AG20443 (cell line): ENCODE measurements at regions not wholly inside any gene's neighbourhood (a gene's known extent, or its start where the extent isn't known, plus 50 kb on each side); places are given as distances from the start of the nearest gene placed in this dataset.
"Not testable (repeated sequence)": the region's sequence is repeated elsewhere in the genome, so short reads cannot be mapped to it uniquely, and the experiment has no call there.

ENCODE experiments used
- DNase-seq: peaks from one replicate; pipeline ENCODE4 v3.0.0; 2012; ENCODE audit warnings: low spot score, mixed read lengths

DNA sequence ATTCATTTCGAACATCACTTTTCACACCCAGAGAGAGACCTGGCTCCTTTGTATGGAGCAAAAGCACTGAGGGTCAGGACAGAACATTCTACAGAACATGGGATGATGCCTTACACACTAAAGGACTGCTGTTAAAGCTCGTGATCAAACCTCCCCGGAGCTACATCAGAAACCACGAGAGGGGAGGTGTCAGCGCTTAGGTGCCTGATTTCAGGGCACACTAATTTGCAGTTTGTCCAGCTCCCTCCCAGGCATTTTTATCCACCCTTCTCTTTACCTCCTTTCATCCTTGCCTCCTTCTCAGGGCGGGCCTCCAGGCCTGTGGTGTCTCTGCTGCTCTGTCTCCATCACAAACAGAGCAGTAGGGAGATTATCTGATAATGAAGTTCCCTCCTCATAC is 127.5 kb downstream of the VPREB1 start:
- no peak for DNase-seq

DNA sequence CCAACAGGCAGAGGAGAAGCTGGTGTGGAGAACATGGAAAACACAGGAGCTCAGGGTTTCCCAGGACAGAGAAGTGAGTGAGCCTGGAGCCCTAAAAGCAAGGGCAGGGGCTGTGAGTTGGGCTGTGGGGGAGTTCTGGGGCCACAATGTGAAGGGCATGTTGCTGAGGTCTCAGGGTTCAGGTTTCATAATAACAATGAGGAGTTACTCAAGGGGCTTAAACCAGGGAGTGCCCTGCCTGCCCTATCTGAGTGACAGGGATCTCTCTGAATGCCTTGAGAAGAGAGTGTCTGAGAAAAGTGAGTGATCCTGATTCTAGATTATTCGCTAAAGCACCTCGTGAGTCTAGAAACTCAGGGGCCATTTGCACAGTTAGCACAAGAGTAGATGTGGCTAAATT is 129.6 kb downstream of the VPREB1 start:
- no peak for DNase-seq

DNA sequence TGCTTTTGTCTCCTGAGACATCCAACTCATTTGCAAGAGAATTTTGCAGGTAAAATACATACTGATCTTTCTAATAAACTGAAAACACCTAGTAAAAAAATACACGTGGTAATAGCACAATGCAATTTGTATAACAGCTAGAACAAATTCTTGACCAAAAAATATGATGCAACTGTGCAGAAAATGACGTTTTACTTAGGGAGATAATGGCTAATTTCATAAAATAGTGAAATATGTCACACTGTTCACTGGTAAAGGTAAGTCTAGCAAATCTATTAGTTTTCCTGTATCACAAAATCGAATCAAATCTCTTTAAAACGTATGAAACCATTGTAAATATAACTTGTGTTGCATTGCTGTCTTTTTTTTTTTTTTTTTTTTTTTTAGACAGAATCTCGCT is 130.0 kb downstream of the VPREB1 start:
- no peak for DNase-seq

DNA sequence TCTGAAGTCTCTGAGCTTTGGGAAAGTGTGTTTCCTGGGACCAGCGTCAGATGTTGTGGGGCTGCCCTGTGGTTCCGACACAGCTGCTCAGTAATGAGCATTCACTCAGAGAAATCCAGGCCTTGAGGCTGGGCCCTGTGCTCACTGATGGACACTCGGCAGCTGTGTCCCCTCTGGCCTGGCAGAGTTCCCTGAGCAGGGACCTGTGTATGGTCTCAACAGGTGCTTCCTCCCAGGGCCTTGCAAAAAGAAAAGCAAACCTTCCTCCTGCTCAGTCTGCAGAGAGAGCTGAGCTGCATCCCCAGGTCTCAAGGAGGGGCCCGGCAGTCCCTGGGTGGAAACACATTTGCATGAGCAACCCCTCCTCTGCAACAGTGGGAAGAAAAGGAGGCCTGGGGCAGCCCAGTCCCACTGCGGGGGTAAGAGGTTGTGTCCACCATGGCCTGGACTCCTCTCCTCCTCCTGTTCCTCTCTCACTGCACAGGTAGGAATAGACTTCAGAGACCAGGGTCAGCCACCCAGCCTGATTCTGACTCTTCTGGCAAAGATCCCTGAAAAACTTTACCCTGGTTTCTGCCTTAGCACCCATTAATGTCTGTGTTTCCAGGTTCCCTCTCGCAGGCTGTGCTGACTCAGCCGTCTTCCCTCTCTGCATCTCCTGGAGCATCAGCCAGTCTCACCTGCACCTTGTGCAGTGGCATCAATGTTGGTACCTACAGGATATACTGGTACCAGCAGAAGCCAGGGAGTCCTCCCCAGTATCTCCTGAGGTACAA is 131.2 kb downstream of the VPREB1 start:
- no peak for DNase-seq

DNA sequence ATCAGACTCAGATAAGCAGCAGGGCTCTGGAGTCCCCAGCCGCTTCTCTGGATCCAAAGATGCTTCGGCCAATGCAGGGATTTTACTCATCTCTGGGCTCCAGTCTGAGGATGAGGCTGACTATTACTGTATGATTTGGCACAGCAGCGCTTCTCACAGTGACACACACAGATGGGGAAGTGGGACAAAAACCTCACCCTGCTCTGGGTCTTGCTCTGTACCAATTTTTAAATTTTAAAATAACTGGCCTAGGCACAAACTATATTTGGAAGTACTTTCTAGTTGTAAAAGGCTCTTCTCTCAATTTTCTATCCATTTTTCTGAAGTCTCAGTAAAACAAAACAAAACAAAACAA is 131.7 kb downstream of the VPREB1 start:
- no peak for DNase-seq

DNA sequence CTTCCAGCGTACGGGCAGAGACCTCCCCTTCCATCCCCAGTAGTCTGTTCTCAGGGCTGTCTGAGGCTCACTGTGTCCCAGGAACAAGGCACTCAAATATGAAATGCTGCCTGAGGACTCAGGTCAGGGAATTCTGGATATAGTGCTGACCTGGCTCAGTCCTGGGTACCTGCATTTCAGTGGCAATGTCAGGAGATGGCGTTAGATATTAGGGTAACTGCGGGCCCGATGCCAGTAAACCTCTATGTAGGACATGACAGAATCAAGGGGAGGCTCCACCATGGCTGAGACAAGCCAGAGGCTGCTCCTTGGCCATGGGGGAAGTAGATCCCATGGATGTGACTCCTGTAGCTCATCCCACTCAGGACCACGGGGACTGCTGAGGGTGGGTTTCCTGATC is 131.7 kb downstream of the ZNF280B start:
- DNase-seq, result not testable (repeated sequence)

DNA sequence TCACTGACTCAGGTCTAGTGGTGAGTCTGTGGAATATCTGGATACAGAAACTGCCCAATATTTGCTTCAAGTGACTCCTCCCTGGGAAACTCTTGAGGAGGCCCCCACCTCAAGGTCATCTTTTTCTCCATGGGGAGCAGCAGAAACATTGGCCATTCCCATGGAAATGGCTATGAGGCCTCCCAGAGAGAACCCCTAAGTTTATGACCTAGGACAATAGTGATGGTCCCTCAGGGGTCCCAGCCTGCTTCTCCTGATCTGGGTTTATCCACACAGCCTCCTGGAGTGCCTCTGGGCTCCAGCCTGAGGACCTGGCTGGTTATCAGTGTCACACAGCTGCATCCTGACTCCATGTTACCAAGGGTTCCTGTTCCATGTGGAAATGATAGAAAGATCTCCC is 131.2 kb downstream of the ZNF280B start:
- no peak for DNase-seq

DNA sequence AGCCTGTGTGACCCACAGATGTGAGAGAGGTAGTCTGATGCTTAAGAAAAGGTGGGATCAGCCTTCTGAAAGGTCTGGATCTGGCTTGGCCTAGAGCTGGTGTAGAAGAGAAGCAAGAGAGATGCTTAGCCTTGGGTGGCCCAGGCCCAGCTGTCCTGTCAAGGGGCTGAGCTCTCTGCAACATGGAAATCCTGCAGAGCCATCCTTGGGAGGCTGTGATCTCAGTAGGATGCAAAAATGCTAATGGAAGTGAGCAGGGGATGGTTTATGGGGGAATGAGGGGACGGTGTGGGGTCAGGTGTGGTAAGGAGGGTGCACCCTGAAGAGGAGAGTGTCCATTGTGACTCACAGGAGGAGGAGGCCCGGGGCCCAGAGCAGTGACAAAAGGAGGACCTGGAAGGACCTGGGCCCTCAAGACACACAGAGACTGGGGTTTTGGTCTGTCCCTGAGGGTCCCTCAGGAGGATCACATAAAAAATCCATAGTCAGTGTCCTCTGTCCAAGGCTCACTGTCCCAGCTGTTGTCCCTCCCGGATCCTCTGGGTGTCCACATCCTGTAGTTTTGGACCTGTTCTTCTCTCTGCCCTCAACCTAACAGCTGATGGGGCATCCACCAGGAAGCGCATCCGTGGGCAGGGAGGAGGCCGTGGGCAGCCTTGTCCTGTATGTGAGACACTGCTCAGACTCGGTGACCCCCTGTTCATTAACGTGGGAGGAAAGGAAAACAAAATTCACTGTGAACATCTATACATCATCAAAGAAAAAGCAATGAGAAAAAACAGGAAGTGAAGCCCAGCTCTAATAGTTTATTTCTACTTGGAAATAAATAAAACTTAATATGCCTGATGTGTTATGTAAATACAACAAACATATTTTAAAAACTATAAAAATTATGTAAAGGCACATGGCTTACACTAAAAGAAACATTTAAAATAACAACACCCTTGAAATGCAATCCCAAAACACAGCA is 129.8 kb downstream of the ZNF280B start:
- DNase-seq, result no peak

DNA sequence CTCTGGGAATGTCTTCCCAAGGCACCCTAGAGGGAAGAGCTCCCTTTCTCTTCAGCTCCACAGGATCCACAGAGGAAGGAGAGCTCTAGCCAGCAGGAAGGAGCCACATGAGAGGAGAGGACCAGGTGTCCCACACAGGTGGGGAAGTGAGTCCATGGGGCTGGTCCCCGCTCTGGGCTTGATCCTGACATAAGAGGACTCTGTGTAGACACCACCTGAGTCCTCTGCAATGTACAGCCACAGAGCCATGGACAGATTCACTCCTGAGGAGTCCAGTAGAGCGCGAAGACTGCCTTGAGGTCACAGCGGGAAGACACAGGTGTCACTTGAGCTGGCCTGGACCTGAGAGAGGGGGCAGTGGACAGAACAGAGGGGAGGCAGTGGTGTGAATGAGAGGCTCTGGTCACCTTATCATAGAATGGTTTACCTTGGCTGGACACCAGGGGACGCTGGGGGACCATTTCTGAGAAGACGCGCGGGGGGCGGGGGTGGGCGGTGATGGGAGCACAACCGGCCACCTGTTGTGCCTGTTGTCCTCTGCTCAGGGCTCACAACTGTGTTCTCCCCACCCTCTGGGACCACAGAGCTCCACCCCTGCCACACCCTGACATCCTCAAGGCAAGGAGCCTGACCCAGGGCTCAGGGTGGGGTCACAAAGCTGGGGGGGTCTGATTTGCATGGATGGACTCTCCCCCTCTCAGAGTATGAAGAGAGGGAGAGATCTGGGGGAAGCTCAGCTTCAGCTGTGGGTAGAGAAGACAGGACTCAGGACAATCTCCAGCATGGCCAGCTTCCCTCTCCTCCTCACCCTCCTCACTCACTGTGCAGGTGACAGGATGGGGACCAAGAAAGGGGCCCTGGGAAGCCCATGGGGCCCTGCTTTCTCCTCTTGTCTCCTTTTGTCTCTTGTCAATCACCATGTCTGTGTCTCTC is 128.2 kb downstream of the ZNF280B start:
- DNase-seq, result no peak

DNA sequence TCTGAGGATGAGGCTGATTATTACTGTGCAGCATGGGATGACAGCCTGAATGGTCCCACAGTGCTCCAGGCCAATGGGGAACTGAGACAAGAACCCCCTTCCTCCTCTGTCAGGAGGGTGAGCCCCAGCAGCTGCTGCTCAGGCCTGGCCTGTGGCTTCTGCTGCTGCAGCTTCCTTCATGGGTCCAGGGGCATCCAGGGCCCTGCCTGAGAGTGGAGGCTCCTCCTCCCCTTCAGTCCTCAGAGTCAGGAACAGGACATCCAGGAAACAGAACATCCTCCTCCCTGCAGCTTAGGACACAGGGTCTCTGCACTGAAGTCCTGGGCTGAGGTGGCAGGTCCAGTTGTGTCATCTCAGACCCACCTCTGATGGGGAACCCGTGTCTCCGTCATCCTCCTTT is 127.2 kb downstream of the ZNF280B start:
- DNase-seq, result not testable (repeated sequence)

DNA sequence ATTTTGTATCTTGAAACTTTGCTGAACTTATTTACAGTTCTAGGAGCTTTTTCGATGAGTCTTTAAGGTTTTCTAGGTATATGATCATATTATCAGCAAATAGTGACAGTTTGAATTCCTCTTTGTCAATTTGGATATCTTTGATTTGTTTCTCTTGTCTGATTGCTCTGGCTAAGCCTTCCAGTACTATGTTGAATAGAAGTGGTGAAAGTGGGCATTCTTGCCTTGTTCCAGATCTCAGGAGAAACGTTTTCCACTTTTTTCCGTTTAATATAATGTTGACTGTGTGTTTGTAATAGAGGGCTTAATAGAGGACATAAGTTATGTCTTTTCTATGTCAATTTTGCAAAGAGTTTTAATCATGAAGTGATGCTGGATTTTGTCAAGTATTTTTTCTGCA is 124.3 kb downstream of the ZNF280B start:
- DNase-seq, result no peak

DNA sequence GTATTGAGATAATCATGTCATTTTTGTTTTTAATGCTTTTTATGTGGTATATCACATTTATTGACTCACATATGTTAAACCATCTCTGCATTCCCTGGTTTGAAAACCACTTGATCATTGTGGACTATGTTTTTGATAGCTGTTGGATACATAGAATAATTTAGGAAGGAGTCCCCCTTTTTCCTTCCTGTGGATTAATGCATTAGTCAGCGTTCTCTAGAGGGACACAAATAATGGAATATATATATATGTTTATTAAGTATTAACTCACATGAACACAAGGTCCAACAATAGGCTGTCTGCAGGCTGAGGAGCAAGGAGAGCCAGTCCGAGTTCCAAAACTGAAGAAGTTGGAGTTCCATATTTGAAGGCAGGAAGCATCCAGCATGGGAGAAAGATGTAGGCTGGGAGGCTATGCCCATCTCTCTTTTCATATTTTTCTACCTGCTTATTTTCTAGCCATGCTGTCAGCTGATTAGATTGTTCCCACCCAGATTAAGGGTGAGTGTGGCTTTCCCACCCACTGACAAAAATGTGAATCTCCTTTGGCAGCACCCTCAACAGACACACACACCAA is 123.8 kb downstream of the ZNF280B start:
- no peak for DNase-seq

DNA sequence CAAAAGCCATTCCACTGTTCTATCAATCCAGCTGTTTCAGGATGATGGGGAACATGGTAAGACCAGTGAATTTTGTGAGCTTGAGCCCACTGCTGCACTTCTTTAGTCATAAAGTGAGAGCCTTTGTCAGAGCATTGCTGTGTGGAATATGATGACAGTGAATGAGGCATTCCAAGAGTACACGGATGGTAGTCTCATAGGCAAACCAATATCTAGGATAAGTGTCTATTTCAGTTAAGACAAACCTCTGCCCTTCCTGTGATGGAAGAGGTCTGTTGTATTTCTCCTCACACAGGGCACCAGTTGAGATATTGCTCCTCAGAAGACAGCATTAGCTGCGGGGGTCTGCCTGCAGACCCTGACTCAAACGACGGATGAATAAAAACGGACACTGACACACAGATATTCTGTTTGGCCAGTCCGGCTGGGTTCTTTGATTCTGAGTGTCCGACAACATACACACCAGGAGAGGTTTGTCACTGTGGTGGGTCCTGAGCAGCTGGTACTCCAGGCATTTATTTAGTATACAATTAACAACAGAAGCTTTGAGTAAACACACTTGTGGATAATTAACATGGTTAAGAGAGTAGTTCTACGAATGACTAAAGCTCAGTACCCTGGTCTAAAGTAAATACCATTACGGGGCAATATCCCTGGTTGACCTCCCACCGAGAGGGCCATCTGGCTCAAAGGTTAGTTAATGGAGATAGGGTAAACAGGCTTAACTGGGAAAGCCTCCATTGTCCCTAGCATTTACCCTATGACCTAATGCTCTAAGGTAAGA is 121.7 kb downstream of the ZNF280B start:
- DNase-seq, result no peak

DNA sequence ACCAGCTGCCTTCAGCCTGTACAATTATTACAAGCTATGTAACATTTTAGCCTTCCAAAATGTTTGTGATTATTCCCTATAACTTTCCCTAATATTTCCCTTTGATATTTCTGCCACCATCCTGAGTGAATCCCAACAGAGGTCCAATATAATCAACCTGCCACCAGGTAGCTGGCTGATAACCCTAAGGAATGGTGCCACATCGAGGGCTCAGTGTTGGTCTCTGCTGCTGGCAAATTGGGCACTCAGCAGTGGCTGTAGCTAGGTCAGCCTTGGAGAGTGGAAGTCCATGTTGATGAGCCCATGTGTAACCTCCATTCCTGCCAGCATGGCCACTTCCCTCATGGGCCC is 121.2 kb downstream of the ZNF280B start:
- no peak for DNase-seq

DNA sequence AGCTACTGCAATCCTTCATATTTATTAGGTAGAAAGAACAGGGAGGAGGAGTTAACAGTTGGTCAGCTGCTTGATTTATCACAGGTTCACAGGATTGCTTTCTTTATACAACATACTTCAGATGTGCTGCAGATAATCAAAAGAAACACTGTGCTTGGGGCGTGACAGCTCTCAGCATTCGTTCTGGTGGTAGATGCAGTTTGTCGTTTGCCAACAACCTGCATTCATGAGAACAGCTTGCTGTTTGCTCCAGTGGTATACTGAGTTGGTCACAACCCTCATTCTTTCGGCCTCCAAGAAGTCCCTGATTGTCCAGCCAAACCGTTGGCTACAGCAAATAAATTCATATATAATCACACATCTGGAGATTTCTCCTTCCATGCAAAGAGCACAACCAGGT is 120.5 kb downstream of the ZNF280B start:
- no peak for DNase-seq

DNA sequence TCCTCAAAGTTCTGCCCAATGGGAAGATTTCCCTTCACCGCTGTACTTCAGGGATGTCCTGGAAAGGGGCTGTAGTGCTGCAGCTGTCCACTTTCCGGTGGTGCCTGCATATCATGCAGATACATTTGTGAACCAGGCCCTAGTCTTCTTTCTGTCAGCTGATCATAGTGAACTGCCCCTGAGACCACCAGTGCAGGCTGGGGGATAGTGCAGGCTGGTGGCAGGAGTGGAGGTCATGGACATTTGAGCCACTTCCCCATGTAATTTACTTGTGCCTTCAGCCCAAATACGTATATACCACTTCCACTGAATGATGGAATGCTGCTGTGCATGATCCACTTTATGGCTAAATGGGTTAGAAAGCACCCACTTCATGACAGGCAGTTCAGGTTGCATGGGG is 120.0 kb downstream of the ZNF280B start:
- DNase-seq, result no peak

DNA sequence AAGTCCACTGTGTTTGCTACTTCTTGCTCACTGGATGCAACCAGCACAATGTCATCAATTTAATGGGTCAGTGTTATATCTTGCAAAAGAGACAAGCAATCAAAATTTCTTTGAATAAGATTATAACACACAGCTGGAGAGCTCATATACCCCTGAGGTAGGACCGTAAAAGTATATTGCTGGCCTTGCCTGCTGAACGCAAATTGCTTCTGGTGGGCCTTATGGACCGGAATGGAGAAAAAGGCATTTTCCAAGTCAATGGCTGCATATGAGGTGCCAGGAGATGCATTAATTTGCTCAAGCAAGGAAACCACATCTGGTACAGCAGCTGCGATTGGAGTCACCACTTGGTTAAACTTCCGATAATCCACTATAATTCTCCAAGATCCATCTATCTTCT is 119.1 kb downstream of the ZNF280B start:
- no peak for DNase-seq

DNA sequence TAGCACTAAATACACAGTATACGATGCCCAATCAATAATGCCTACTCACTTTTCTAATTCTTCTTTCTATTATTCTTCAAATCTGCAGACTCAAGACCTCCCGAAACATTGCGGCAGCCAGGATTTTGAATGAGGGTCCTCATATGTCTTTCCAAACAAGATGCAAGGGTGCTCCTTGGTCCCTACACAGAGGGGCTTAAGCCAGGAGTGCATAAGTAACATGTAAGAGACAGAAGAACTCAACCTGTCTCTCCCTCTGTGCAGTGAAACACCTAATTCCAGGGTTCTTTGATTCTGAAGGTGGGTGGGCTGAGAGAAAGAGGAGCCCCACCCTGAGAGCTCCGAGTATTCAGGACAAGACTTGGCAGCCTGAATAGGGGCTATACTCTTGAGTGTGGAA is 117.6 kb downstream of the ZNF280B start:
- no peak for DNase-seq

DNA sequence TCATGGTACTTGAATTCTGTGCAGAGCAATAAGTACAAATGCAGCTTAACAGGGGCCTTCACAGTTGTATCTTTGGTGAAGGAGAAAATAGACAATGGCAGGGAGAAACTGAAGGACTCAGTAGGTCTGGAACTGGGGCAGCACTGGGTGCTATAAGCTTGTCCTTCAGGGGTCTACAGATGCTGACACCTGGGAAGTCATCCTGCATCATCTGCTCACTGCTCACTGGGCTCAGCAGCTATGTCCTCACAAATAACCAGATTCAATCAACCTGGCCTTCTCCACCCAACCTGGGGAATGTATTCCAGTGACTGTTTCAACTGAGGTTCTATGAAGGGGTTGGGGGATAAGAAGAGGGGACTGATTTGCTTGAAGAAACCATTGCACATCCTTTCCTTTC is 117.0 kb downstream of the ZNF280B start:
- DNase-seq, result no peak

DNA sequence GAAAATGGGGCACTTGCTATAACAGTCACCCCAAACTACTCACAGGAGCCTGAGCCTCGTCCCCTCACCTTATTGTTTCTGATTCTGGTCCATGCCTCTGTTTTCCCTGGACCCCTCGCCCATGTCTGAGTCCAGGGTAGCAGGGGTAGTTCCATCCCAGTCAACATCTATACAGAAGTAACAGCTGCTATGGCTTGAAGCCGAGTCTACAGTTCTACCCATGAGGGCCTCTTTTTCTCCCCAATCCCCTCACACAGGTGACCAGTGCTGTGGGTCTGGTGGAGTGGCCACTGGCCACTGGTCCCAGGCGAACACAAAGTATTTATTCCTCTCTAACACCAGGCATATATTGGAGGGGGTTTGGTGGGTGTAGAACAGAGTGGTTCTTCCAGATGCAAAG is 116.4 kb downstream of the ZNF280B start:
- no peak for DNase-seq

DNA sequence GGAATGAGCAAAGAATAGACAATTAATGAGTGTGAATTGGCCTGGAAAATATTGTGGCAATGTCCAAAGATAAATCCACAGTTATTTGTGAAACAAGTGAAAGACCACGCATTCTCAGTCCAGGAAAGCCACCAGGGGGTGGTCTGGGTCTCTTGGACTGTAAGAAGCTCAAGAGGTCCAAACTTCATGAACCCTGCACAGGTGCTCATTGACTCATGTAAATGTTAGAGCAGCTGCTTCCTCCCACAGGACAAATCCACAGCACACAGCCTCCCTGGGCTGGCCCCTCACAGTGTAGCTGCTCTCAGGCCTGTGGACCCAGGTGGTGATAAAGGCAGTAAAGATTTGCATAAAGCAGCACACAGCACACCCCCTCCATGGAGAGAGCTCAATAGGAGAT is 114.0 kb downstream of the ZNF280B start:
- no peak for DNase-seq
